ENCODE measurements at regions not wholly inside any gene's neighbourhood (a gene's known extent, or its start where the extent isn't known, plus 50 kb on each side); places are given as distances from the start of the nearest gene placed in this dataset.

- no peak for TF ChIP-seq CTCF (IDR thresholded peaks at IDR 0.05)
- TF ChIP-seq POLR2A (IDR thresholded peaks at IDR 0.05), result no peak
These were observed 206.2 kb upstream of the IRX5 start for GRCh38 chr16:54724346-54724925.
